ENCODE measurements at regions not wholly inside any gene's neighbourhood (a gene's known extent, or its start where the extent isn't known, plus 50 kb on each side); places are given as distances from the start of the nearest gene placed in this dataset.
"Not testable (repeated sequence)": the region's sequence is repeated elsewhere in the genome, so short reads cannot be mapped to it uniquely, and the experiment has no call there.

GRCh38 chr10:57917019-57917418 lies 350.7 kb downstream of the IPMK start:
- DNase-seq, result no peak
- in situ Hi-C loops (cut with HindIII; ENCODE audit: low pct_ligation_motif_present, low pct_unique_long_range_greater_than_20kb, low sequenced_read_pairs), result no loop called here

GRCh38 chr10:57905861-57906260 lies 361.8 kb downstream of the IPMK start:
- in situ Hi-C loops (cut with HindIII; ENCODE audit: low pct_ligation_motif_present, low pct_unique_long_range_greater_than_20kb, low sequenced_read_pairs), result no loop called here
- DNase-seq, result no peak

GRCh38 chr10:57905010-57905409 lies 362.7 kb downstream of the IPMK start:
- in situ Hi-C loops (cut with HindIII; ENCODE audit: low pct_ligation_motif_present, low pct_unique_long_range_greater_than_20kb, low sequenced_read_pairs), result no loop called here
- no peak for DNase-seq

GRCh38 chr10:57898231-57898630 lies 369.5 kb downstream of the IPMK start:
- no peak for DNase-seq
- in situ Hi-C loops (cut with HindIII; ENCODE audit: low pct_ligation_motif_present, low pct_unique_long_range_greater_than_20kb, low sequenced_read_pairs), result no loop called here

GRCh38 chr10:57897611-57898010 lies 370.1 kb downstream of the IPMK start:
- DNase-seq, result no peak
- in situ Hi-C loops (cut with HindIII; ENCODE audit: low pct_ligation_motif_present, low pct_unique_long_range_greater_than_20kb, low sequenced_read_pairs), result no loop called here

GRCh38 chr10:57894361-57894760 lies 373.3 kb downstream of the IPMK start:
- in situ Hi-C loops (cut with HindIII; ENCODE audit: low pct_ligation_motif_present, low pct_unique_long_range_greater_than_20kb, low sequenced_read_pairs), result no loop called here
- DNase-seq, result no peak

- DNase-seq, result no peak
- in situ Hi-C loops (cut with HindIII; ENCODE audit: low pct_ligation_motif_present, low pct_unique_long_range_greater_than_20kb, low sequenced_read_pairs), result no loop called here
Measured at GRCh38 chr10:57891201-57892006, 376.3 kb downstream of the IPMK start.

- no peak for DNase-seq
- in situ Hi-C loops (cut with HindIII; ENCODE audit: low pct_ligation_motif_present, low pct_unique_long_range_greater_than_20kb, low sequenced_read_pairs), result no loop called here
Measured at GRCh38 chr10:57890691-57891090, 377.0 kb downstream of the IPMK start.

- in situ Hi-C loops (cut with HindIII; ENCODE audit: low pct_ligation_motif_present, low pct_unique_long_range_greater_than_20kb, low sequenced_read_pairs); DNase-seq: not testable (repeated sequence)
Measured at GRCh38 chr10:57885618-57885968, 382.1 kb downstream of the IPMK start.

GRCh38 chr10:57884965-57885617 lies 382.6 kb downstream of the IPMK start:
- in situ Hi-C loops (cut with HindIII; ENCODE audit: low pct_ligation_motif_present, low pct_unique_long_range_greater_than_20kb, low sequenced_read_pairs), result no loop called here
- DNase-seq, result no peak

- in situ Hi-C loops (cut with HindIII; ENCODE audit: low pct_ligation_motif_present, low pct_unique_long_range_greater_than_20kb, low sequenced_read_pairs), result no loop called here
- DNase-seq, result no peak
Measured at GRCh38 chr10:57884407-57884806, 383.3 kb downstream of the IPMK start.

- in situ Hi-C loops (cut with HindIII; ENCODE audit: low pct_ligation_motif_present, low pct_unique_long_range_greater_than_20kb, low sequenced_read_pairs), result no loop called here
- no peak for DNase-seq
Measured at GRCh38 chr10:57880446-57881227, 387.1 kb downstream of the IPMK start.

- in situ Hi-C loops (cut with HindIII; ENCODE audit: low pct_ligation_motif_present, low pct_unique_long_range_greater_than_20kb, low sequenced_read_pairs), result no loop called here
- no peak for DNase-seq
Measured at GRCh38 chr10:57874810-57875209, 392.9 kb downstream of the IPMK start.

GRCh38 chr10:57867241-57867640 lies 400.5 kb downstream of the IPMK start:
- in situ Hi-C loops (cut with HindIII; ENCODE audit: low pct_ligation_motif_present, low pct_unique_long_range_greater_than_20kb, low sequenced_read_pairs), result no loop called here
- no peak for DNase-seq

GRCh38 chr10:57864765-57865680 lies 402.7 kb downstream of the IPMK start:
- no peak for DNase-seq

GRCh38 chr10:57849691-57850357 lies 417.9 kb downstream of the IPMK start:
- peak; percentile 49 for DNase-seq
- in situ Hi-C loops (cut with HindIII; ENCODE audit: low pct_ligation_motif_present, low pct_unique_long_range_greater_than_20kb, low sequenced_read_pairs), result no loop called here

More at GRCh38 chr10:57864765-57865680, 402.7 kb downstream of the IPMK start:
- in situ Hi-C loops (cut with HindIII; ENCODE audit: low pct_ligation_motif_present, low pct_unique_long_range_greater_than_20kb, low sequenced_read_pairs), result no loop called here

- no peak for DNase-seq
Measured at GRCh38 chr10:57846307-57847065, 421.2 kb downstream of the IPMK start.

More at GRCh38 chr10:57846307-57847065, 421.2 kb downstream of the IPMK start:
- in situ Hi-C loops (cut with HindIII; ENCODE audit: low pct_ligation_motif_present, low pct_unique_long_range_greater_than_20kb, low sequenced_read_pairs), result no loop called here
